Fibroblast of the aortic adventitia (primary cell): ENCODE measurements at regions not wholly inside any gene's neighbourhood (a gene's known extent, or its start where the extent isn't known, plus 50 kb on each side); places are given as distances from the start of the nearest gene placed in this dataset.

Experiments used
- DNase-seq: peaks from one replicate; pipeline ENCODE4 v3.0.0-alpha.2; 2010; ENCODE audit warnings: low read depth
- H3K4me3 ChIP-seq: 2 replicates; pipeline ENCODE4 v1.5.1; 2011; ENCODE audit warnings: low read depth, mild to moderate bottlenecking, control low read depth, low read length, moderate library complexity
- TF ChIP-seq, protein P1 (sequence below): IDR thresholded peaks from 2 replicates; pipeline ENCODE4 v1.5.1; 2011; ENCODE audit warnings: mild to moderate bottlenecking, low read length, control low read depth, inconsistent platforms; ENCODE audit not compliant: insufficient read depth

GRCh38 chr4:124139044-124139443 lies 573.5 kb downstream of the ANKRD50 start:
- no peak for DNase-seq
- H3K4me3 ChIP-seq: no peak overlapping the region
- TF ChIP-seq, protein P1, sequence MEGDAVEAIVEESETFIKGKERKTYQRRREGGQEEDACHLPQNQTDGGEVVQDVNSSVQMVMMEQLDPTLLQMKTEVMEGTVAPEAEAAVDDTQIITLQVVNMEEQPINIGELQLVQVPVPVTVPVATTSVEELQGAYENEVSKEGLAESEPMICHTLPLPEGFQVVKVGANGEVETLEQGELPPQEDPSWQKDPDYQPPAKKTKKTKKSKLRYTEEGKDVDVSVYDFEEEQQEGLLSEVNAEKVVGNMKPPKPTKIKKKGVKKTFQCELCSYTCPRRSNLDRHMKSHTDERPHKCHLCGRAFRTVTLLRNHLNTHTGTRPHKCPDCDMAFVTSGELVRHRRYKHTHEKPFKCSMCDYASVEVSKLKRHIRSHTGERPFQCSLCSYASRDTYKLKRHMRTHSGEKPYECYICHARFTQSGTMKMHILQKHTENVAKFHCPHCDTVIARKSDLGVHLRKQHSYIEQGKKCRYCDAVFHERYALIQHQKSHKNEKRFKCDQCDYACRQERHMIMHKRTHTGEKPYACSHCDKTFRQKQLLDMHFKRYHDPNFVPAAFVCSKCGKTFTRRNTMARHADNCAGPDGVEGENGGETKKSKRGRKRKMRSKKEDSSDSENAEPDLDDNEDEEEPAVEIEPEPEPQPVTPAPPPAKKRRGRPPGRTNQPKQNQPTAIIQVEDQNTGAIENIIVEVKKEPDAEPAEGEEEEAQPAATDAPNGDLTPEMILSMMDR: no peak

DNA sequence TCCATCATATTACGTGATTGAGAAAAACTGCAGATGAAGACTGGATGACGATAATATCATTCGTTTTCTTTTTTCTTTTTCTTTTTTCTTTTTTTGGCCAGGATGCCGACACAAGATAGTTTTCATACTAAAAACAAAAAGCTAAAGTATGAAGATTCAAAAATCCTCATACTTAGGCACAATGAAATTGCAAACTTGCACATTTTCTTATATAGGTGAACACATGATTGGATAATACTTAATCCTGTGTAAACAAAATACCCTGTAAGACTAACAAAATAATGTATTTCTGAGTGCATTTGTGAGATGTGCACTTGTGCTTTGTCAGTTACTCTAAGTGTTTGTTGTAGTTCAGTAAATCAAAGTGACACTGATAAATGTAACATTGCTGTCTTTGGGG lies 568.9 kb downstream of the ANKRD50 start:
- TF ChIP-seq, protein P1: no peak
- no peak for DNase-seq

GRCh38 chr4:124144238-124144654 lies 568.3 kb downstream of the ANKRD50 start:
- DNase-seq: peak; percentile 65
- H3K4me3 ChIP-seq: no peak overlapping the region
- TF ChIP-seq, protein P1: no peak

More for the DNA sequence above, 568.9 kb downstream of the ANKRD50 start:
- H3K4me3 ChIP-seq: no peak overlapping the region

DNA sequence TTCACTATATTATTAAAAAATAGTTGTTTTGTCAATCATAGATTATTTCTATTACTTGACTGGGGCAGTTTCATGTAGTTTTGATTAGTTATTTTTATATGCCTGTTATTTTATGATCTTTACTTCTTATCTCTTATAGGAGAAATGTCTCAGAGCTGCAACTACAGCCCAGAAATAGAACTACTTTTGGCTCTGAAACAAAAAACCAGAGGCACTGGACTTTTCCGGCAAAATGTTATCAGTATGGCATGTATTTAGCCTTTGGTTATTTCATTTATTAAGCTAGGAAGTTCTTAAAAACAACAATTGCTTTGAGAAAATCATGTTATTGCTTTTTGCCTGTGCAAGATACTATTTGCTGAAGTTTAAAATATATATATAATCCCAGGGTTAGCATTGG lies 566.5 kb downstream of the ANKRD50 start:
- peak; percentile 71 for DNase-seq
- H3K4me3 ChIP-seq: no peak overlapping the region
- TF ChIP-seq, protein P1: no peak

DNA sequence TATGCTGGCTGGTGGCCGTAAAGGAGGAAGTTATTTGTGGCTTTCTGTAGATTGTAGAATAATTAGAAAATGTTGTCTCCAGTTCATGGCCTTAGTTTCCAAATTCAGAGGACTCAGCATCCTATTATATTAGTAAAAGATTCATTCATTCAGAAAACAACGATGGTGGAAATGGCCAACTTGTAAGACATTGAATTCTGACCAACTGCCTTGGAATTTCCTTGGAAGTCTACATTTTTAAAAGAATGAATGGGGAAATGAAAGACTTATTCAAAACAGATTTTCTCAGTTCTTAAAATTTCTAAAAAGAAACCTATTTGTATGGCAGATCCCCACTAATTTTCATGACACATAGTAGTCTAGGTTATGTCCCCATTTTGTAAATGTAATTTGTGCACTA lies 561.5 kb downstream of the ANKRD50 start:
- peak; percentile 64 for DNase-seq
- TF ChIP-seq, protein P1: no peak
- no peak overlapping the region for H3K4me3 ChIP-seq

DNA sequence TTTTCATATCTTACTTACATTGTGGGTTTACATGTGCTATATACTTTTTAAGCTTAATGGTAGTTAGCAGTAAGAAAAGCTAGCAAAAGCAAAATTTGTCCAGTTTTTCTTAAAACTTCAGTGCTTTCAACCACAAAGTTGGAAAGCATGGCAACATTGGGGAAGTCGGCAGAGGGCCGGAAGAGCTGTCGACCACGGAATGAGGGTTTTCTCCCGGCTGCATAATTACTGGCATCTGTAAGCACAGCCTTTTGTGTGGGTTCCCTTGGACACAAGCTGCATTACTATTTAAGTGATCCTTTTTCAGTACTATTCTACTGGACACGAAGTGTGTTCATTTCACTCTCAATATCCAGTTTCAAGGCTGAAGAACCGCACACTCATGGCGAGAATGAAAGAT lies 560.4 kb downstream of the ANKRD50 start:
- TF ChIP-seq, protein P1: no peak
- DNase-seq: no peak
- no peak overlapping the region for H3K4me3 ChIP-seq

GRCh38 chr4:124155239-124155638 lies 557.3 kb downstream of the ANKRD50 start:
- TF ChIP-seq, protein P1: no peak
- no peak overlapping the region for H3K4me3 ChIP-seq
- DNase-seq: no peak
